Stimulated activated CD4-positive, alpha-beta T cell treated with anti-CD3 and anti-CD28 coated beads, Interleukin-1b, Interleukin-23, amount 100 ng/mL, for 48 hours (primary cell): ENCODE measurements at regions not wholly inside any gene's neighbourhood (a gene's known extent, or its start where the extent isn't known, plus 50 kb on each side); places are given as distances from the start of the nearest gene placed in this dataset.
"Not testable (repeated sequence)": the region's sequence is repeated elsewhere in the genome, so short reads cannot be mapped to it uniquely, and the experiment has no call there.

Source experiments
- DNase-seq: peaks from one replicate; pipeline ENCODE4 v3.0.0-alpha.2; 2020

- DNase-seq: not testable (repeated sequence)
Observed at GRCh38 chr1:121582898-121583297, 398.1 kb downstream of the SRGAP2C start.

GRCh38 chr1:121586369-121587229, 401.8 kb downstream of the SRGAP2C start:
- no peak for DNase-seq

- DNase-seq: no peak
Observed at GRCh38 chr1:121587230-121587569, 402.4 kb downstream of the SRGAP2C start.

GRCh38 chr1:121587777-121588176, 403.0 kb downstream of the SRGAP2C start:
- no peak for DNase-seq

- DNase-seq: no peak
Observed at GRCh38 chr1:121594096-121594495, 409.3 kb downstream of the SRGAP2C start.

- no peak for DNase-seq
Observed at GRCh38 chr1:121595089-121595488, 410.3 kb downstream of the SRGAP2C start.

GRCh38 chr1:121604843-121605444, 420.2 kb downstream of the SRGAP2C start:
- DNase-seq: not testable (repeated sequence)

- not testable (repeated sequence) for DNase-seq
Observed at GRCh38 chr1:121607499-121607898, 422.7 kb downstream of the SRGAP2C start.
